ENCODE measurements at regions not wholly inside any gene's neighbourhood (a gene's known extent, or its start where the extent isn't known, plus 50 kb on each side); places are given as distances from the start of the nearest gene placed in this dataset.

GRCh38 chr13:104608331-104608730, 1542.1 kb upstream of the SLC10A2 start:
- TF ChIP-seq CEBPB (IDR thresholded peaks at IDR 0.05; ENCODE audit: low read depth, low read length), result no peak
- TF ChIP-seq CTCF (conservative IDR thresholded peaks at IDR 0.05; ENCODE audit: low read depth, low read length), result no peak

All from IMR-90 (cell line).